ENCODE measurements at regions not wholly inside any gene's neighbourhood (a gene's known extent, or its start where the extent isn't known, plus 50 kb on each side); places are given as distances from the start of the nearest gene placed in this dataset.
"Not testable (repeated sequence)": the region's sequence is repeated elsewhere in the genome, so short reads cannot be mapped to it uniquely, and the experiment has no call there.

DNA sequence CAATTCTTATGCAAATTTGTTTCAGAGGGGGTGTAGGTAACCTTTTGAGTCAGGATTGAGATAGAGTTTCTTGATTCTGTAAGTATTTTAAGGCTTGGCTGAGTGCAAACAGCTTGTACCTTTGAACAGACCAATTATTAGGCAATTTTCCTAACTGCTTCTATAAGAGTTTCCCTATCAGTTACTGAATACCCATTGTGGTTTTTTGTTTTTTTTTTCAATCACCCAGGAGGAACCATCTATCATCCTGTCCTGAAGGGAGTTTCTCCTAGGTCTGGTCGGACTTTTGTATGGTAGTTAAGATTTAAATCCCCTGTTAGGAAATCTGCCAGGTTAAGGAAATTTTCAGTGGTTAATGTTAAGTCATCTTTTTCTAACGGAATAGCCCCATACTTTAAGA is 319.4 kb upstream of the SLC39A10 start:
- TF ChIP-seq, protein P1, sequence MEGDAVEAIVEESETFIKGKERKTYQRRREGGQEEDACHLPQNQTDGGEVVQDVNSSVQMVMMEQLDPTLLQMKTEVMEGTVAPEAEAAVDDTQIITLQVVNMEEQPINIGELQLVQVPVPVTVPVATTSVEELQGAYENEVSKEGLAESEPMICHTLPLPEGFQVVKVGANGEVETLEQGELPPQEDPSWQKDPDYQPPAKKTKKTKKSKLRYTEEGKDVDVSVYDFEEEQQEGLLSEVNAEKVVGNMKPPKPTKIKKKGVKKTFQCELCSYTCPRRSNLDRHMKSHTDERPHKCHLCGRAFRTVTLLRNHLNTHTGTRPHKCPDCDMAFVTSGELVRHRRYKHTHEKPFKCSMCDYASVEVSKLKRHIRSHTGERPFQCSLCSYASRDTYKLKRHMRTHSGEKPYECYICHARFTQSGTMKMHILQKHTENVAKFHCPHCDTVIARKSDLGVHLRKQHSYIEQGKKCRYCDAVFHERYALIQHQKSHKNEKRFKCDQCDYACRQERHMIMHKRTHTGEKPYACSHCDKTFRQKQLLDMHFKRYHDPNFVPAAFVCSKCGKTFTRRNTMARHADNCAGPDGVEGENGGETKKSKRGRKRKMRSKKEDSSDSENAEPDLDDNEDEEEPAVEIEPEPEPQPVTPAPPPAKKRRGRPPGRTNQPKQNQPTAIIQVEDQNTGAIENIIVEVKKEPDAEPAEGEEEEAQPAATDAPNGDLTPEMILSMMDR (IDR thresholded peaks at IDR 0.05; ENCODE audit: extremely low read depth, missing control alignments), result no peak
- DNase-seq (ENCODE audit: low spot score), result no peak

DNA sequence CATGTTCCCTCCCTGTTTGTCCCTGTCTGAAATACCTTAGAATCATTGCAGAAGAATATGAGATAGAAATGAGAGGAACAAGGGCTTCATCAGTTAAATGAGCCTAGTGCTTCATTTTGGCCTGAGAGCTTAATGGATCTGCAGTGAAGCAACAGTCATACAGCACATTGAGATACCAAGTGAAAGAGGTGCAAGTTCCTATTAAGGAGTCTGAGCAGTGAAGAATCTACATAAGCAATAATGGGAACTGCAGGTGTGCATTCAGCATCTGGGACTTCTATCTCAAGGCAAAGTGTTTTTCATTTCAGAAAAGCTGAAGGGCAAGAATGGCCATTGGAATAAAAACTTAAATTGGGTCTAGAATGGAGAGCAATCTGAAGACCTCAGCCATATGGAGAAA is 323.2 kb upstream of the SLC39A10 start:
- no peak for DNase-seq (ENCODE audit: low spot score)
- TF ChIP-seq, protein P1 (IDR thresholded peaks at IDR 0.05; ENCODE audit: extremely low read depth, missing control alignments), result no peak

- TF ChIP-seq, protein P1 (IDR thresholded peaks at IDR 0.05; ENCODE audit: extremely low read depth, missing control alignments), result no peak
- no peak for DNase-seq (ENCODE audit: low spot score)
These were observed 325.1 kb upstream of the SLC39A10 start for GRCh38 chr2:195331966-195332365.

DNA sequence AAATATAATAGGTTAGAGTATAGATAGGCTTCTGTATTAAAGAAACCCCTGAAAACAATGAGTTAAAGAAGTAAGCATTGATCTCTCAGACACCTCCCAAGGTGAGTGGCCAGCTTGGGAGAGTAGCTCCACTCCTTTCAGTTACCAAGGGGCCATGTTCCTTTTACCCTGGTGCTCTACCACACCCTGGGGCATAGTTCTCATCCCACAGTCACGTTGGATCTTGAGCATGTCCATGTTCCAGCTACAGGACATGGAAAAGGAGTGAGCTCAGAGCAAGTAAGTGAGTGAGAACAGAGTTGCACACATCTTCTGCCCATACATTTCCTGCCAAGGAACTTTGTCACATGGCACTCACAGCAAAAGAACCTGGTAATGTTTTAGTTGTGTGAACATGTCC is 325.9 kb upstream of the SLC39A10 start:
- no peak for DNase-seq (ENCODE audit: low spot score)
- TF ChIP-seq, protein P1 (IDR thresholded peaks at IDR 0.05; ENCODE audit: extremely low read depth, missing control alignments), result no peak

GRCh38 chr2:195330513-195330956 is 326.5 kb upstream of the SLC39A10 start:
- DNase-seq (ENCODE audit: low spot score), result no peak
- TF ChIP-seq, protein P1 (IDR thresholded peaks at IDR 0.05; ENCODE audit: extremely low read depth, missing control alignments), result no peak

DNA sequence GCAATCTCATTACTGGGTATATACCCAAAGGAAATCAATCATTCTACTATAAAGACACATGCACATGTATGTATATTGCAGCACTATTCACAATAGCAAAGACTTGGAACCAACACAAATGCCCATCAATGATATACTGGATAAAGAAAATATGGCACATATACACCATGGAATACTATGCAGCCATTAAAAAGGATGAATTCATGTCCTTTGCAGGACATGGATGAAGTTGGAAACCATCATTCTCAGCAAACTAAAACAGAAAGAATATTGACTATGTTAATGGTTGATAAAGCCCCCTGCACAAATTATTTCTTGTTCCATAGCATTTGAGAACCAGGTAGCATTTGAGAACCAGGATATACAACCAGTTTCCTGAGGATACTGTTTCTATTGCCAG is 327.2 kb upstream of the SLC39A10 start:
- not testable (repeated sequence) for DNase-seq (ENCODE audit: low spot score)

DNA sequence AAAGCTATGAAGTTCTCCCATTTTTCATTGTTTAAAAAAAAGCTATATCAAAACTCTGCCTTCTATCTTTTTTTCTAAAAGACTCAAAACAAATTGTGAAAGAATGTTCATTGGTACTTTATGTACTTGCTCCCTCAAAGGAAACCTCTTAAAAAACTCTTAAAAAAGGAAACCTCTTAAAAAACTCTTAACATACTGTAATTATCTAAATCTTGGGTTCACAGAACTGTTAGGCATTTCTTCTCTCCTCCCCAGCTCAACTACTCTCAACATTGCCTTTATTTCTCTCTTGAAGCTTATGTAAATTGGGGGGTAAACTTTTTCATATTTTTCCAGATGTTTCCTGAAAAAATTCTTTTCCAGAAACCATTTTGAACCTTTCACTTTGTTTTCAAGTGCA is 330.5 kb upstream of the SLC39A10 start:
- DNase-seq (ENCODE audit: low spot score), result no peak
- TF ChIP-seq, protein P1 (IDR thresholded peaks at IDR 0.05; ENCODE audit: extremely low read depth, missing control alignments), result no peak

DNA sequence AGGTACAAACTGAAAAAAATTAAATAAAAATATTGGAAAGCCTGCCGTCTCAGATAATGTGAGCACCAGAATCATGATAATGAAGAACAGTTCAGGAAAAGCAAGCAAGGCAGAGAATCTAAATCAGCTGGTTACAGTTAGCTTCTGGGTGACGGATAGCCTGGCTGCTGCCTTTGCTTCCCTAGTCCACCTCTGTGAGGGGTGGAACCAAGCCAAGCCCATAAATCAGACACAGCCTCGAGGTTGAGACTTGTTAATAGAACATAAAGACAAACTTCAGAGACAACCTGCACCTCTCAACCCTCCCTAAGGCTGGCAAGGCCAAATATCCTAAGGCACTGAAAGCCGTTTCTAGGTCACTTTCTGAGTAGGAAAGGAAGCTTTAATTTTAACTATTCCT is 334.7 kb upstream of the SLC39A10 start:
- TF ChIP-seq, protein P1 (IDR thresholded peaks at IDR 0.05; ENCODE audit: extremely low read depth, missing control alignments), result no peak

More for the DNA sequence above, 334.7 kb upstream of the SLC39A10 start:
- no peak for DNase-seq (ENCODE audit: low spot score)

All from GM20000 (cell line).